ENCODE measurements at regions not wholly inside any gene's neighbourhood (a gene's known extent, or its start where the extent isn't known, plus 50 kb on each side); places are given as distances from the start of the nearest gene placed in this dataset.
"Not testable (repeated sequence)": the region's sequence is repeated elsewhere in the genome, so short reads cannot be mapped to it uniquely, and the experiment has no call there.

GRCh38 chr5:92977846-92978540, 603.0 kb downstream of the NR2F1-AS1 start:
- DNase-seq: no peak

- DNase-seq: no peak
These were observed 604.9 kb downstream of the NR2F1-AS1 start for GRCh38 chr5:92976156-92976555.

DNA sequence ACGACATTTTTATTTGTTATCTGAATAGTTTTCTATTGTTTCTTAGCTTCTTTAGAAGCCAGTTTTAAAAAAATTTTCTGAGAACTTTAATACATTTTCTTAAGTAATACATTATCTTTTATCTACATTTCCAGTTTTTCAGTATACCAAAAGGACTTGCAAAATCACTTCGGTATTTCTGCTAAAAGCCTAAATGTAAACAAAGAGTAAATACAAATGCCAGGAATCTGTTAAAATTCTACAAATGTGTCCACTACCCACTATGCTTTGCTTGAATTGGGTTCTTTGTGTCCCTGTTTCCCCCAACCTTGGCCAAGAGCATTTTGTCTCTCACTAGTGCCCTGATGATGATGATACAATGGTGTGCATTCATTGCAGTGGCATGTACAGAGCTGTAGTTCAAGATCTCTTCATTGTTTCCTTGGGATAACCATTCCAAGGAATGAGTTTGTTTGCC, 611.2 kb downstream of the NR2F1-AS1 start:
- no peak for DNase-seq

GRCh38 chr5:92969191-92969780, 611.7 kb downstream of the NR2F1-AS1 start:
- no peak for DNase-seq

DNA sequence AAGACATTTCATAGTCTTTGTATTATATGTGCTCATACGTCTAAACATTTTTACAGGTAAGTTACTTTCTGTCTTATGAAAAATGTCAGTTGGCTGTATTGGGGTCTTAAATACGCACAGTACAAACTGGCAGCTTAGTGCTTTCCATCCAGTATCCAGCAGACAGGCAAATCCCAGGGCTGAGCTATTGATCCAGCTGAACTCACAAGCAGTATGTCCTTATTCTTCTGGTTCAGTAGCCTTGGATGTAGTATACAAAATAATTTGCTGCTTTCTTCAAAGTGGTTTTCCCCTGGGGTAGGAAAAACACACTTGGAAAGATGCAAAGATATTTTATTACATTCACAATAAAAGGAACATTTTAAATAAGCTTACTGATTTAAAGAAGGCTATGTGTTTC, 617.2 kb downstream of the NR2F1-AS1 start:
- DNase-seq: no peak

- DNase-seq: no peak
These were observed 618.3 kb downstream of the NR2F1-AS1 start for GRCh38 chr5:92962752-92963151.

GRCh38 chr5:92956886-92957285, 624.1 kb downstream of the NR2F1-AS1 start:
- DNase-seq: no peak

DNA sequence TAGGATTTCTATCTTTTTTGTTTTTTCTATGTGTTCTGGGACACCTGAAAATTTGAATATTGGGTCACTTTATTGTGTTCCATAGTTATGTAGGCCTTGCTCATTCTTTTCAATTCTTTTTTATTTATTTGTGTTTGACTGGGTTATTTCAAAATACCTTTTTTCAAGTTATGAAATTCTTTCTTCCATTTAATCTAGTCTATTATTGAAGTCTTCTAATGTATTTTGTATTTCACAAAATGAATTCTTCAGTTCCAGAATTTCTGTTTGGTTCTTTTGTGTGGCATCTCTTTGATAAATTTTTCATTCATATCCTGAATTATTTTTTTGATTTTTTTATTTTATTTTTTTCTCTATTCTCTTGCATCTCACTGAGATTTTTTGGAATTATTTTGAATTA, 628.8 kb downstream of the NR2F1-AS1 start:
- no peak for DNase-seq

- DNase-seq: no peak
These were observed 629.3 kb downstream of the NR2F1-AS1 start for GRCh38 chr5:92951746-92952145.

- no peak for DNase-seq
These were observed 634.5 kb downstream of the NR2F1-AS1 start for GRCh38 chr5:92946546-92946945.

DNA sequence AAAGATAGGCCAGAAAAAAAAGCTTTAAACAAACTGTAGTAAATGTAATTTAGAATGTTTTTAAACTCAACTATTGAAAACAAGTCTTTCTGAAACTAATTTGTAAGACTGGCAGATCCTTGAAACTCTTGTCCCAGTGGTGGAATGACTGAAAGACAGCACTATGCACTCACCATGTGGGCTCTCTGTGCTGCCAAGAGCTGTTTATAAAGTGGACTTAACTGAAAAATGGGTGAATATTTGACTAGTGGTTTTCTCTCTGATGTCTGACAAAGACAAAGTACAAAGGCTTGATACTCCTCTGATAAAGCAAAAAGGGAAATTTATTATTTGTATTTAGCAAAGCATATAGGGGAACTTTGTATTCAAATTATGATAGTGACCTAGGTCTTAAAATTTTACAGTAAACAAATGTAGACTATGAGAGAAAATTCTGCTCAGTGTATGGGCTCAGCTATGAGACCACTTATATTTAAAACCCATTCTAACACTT, 635.4 kb downstream of the NR2F1-AS1 start:
- no peak for DNase-seq

GRCh38 chr5:92944903-92945604, 636.0 kb downstream of the NR2F1-AS1 start:
- DNase-seq: no peak

- DNase-seq: no peak
These were observed 636.7 kb downstream of the NR2F1-AS1 start for GRCh38 chr5:92944337-92944736.

DNA sequence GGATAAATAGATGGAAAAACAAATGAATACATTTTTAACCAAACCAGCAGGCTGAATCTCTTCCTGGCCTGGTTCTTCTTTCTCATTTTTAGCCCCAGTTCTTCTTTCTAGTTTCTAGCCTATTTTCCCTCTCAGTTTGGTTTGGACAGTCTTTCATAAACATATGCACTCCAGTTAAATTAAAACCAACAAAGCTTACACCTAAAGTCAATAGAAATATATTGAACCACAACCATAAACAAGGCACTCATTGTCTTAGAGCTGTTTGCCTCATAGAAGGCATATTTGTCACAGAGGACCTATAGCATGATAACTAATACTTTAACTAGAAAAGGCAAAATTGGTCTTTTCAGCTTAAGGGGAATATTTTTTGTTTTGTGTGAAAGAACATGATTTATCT, 638.3 kb downstream of the NR2F1-AS1 start:
- DNase-seq: no peak

- no peak for DNase-seq
These were observed 639.2 kb downstream of the NR2F1-AS1 start for GRCh38 chr5:92941806-92942205.

DNA sequence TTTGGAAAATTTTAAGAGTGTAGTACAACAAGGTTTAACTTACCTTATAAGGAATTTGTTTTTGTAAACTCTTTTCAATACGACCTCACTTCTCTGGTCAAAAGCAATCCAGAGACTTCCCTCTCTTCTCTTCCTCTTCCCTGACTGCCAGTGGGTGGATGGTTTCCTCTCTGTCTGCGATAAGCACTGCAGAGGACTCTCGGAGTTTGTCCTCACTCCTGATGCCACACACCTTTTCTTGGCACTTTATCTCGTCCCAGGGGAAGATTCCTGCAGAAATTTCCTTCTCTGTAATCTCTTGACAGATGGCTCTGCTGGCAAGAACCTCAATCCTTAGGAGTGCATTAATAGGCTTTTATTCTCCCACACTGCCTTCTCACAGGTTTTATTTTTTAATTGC, 641.6 kb downstream of the NR2F1-AS1 start:
- DNase-seq: no peak

DNA sequence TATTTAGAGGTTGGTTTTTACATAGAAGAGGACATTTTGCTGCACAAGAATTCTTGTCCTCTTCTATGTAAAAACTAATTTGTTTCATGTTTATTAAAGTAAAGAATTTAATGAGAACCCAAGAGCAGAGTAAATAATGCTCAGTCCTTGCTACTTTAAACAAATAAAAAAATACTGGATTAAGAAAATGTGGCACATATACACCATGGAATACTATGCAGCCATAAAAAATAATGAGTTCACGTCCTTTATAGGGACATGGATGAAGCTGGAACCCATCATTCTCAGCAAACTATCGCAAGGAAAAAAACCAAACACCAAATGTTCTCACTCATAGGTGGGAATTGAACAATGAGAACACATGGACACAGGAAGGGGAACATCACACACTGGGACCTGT, 643.6 kb downstream of the NR2F1-AS1 start:
- DNase-seq: not testable (repeated sequence)

GRCh38 chr5:92930057-92930456, 651.0 kb downstream of the NR2F1-AS1 start:
- DNase-seq: no peak

- DNase-seq: no peak
These were observed 653.7 kb downstream of the NR2F1-AS1 start for GRCh38 chr5:92927291-92927778.

- DNase-seq: no peak
These were observed 657.1 kb downstream of the NR2F1-AS1 start for GRCh38 chr5:92923885-92924284.

DNA sequence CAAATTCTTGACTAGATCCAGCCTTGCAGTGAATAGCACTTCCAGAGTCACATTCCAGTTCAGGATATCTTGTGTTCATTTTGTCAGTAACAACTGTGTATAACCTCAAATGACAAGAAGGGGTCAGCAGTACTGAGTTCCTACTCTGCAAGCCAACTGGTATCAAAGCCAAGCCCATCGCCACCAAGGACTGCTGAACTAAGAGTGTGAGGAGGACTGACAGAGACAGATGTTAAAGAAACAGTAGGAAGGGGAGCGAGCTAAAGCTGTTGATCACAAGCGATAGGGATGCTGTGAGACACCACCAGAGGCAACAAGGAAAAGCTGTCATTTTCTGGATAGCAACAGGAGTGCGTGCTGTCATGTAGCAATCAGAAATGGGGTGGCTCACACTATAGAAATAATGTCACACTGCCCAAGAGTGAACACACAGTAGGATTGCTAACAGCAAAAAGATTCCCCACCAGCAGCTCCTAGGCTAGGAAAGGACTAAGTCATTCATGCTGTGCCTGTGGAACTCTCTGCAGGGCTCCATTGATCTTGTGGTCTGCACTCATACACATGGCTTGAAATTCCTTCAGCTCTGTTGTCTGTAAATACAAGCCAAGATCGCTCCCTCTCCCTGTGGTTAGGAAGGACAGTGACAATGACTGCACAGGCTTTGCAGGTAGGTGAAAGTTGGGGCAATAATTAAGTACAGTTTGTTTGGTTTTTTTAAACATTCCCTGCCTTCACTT, 658.6 kb downstream of the NR2F1-AS1 start:
- no peak for DNase-seq

GRCh38 chr5:92917044-92917443, 664.0 kb downstream of the NR2F1-AS1 start:
- DNase-seq: no peak

- DNase-seq: no peak
These were observed 665.0 kb downstream of the NR2F1-AS1 start for GRCh38 chr5:92916036-92916435.
